Activated naive CD4-positive, alpha-beta T cell treated with anti-CD3 and anti-CD28 coated beads, Interleukin-2, amount 10 ng/mL, durations not matched to agents 7 days and 5 days (primary cell): ENCODE measurements at regions not wholly inside any gene's neighbourhood (a gene's known extent, or its start where the extent isn't known, plus 50 kb on each side); places are given as distances from the start of the nearest gene placed in this dataset.

Experiments
- CTCF ChIA-PET: fragments of 350-600 bp; sonication (Branson Sonifier 250); formaldehyde crosslinking; loops from one replicate; lab custom pipeline; 2021; ENCODE audit warnings: antibody characterized with exemption; lab: Charles Lee
- DNase-seq: peaks from one replicate; pipeline ENCODE4 v3.0.0-alpha.2; 2020
- H3K27ac Mint-ChIP-seq: one replicate; pipeline ENCODE4 v1.8.0; 2021; ENCODE audit warnings: mild to moderate bottlenecking, moderate library complexity, mixed read lengths
- H3K27me3 Mint-ChIP-seq: one replicate; pipeline ENCODE4 v1.8.0; 2021; ENCODE audit warnings: mild to moderate bottlenecking, mixed read lengths
- H3K36me3 Mint-ChIP-seq: one replicate; pipeline ENCODE4 v1.8.0; 2021; ENCODE audit warnings: mixed read lengths
- H3K4me1 Mint-ChIP-seq: one replicate; pipeline ENCODE4 v1.8.0; 2021; ENCODE audit warnings: mixed read lengths
- H3K4me3 Mint-ChIP-seq: one replicate; pipeline ENCODE4 v1.8.0; 2021; ENCODE audit warnings: mild to moderate bottlenecking, moderate library complexity, mixed read lengths
- H3K9me3 Mint-ChIP-seq: one replicate; pipeline ENCODE4 v1.8.0; 2021; ENCODE audit warnings: mixed read lengths

DNA sequence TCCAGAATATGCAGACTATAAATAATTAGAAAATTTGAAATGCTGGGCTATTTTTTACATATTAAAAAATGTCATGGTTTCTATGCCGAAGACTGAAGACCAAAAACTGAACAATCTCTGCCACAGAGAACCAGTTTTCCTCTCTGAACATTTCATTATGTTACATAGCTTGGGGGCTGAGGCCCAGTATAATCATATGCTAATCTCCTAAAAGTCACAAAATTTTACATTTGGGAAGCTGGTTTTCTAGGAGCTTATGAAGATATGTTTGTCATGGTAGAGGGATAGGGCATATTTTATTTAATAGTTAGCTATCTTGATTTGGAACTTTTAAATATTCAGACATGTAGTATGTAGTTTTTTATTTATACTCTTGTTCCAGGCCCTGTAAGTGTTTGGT lies 167.8 kb downstream of the GPAT3 start:
- no peaks in the 10 kb centered on the region for H3K4me1 Mint-ChIP-seq
- H3K36me3 Mint-ChIP-seq: no peaks in the 10 kb centered on the region
- peaks cover 3% of the 10 kb centered on the region for H3K27me3 Mint-ChIP-seq
- CTCF ChIA-PET: no interaction called here
- peaks cover 5% of the 10 kb centered on the region for H3K9me3 Mint-ChIP-seq
- no peak overlapping the region for H3K27ac Mint-ChIP-seq
- no peak overlapping the region for H3K4me3 Mint-ChIP-seq
- no peak for DNase-seq

DNA sequence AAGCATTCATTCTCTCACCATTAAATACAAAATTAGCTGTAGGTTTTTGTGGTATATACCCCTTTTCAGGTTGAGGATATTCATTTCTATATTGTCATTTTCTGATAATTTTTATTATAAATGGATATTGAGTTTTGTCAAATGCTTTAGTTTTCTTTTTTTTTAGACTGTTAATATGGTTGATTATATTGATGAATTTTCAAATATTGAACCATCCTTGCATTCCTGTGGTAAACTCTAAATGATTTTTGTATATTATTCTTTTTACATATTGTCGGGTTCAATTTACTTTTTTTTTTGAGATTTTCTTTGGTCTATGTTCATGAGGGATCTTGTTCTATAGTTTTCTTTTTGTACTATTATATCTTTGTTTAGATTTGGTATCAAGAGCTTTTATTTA lies 165.1 kb downstream of the GPAT3 start:
- no peaks in the 10 kb centered on the region for H3K27me3 Mint-ChIP-seq

DNA sequence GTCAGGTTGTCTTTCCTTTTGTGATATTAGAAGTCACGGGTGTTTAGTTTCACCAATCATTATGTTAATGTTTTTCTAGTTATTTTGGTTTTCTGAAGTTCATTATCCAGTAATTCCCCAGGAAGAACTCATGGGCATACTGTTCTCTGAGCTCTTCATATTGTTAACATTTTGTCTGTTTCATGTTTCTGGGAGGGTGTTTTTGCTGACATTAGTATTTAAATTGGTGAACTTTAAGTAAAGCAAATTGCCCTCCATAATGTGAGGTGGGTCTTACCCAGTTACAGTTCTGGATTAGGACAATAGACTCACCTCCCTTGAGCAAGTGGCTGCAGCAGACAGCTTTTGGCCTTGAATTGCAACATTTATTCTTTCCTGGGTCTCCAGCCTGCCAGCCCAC lies 163.4 kb downstream of the GPAT3 start:
- Mint-ChIP-seq H3K9me3 (peaks cover 5% of the 10 kb centered on the region), H3K4me1 (no peaks in the 10 kb centered on the region), H3K27me3 (no peaks in the 10 kb centered on the region), H3K4me3 (no peak overlapping the region), H3K27ac (no peak overlapping the region), H3K36me3 (no peaks in the 10 kb centered on the region)
- CTCF ChIA-PET: no interaction called here
- no peak for DNase-seq

More for the DNA sequence above, 165.1 kb downstream of the GPAT3 start:
- Mint-ChIP-seq H3K9me3 (peaks cover 5% of the 10 kb centered on the region), H3K4me1 (no peaks in the 10 kb centered on the region), H3K4me3 (no peak overlapping the region), H3K27ac (no peak overlapping the region), H3K36me3 (no peaks in the 10 kb centered on the region)
- CTCF ChIA-PET: no interaction called here
- no peak for DNase-seq

DNA sequence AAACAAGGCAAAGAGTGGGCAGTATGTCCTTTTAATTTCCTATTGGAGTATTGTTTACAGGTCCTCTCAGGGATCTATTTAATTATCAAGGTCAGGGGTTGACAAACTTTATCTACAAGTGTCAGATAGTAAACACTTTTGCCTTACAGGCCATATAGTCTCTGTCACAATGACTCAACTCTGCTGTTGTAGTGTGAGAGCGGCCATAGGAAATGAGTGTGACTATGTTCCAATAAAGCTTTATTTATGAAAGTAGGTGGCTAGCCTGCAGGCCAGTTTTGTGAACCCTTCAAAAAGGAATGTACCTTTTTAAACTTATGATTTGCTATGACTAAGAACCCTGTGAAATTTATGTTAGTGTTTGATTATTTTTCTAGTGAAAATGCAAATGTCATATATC lies 156.1 kb downstream of the GPAT3 start:
- no peaks in the 10 kb centered on the region for H3K4me1 Mint-ChIP-seq
- no peaks in the 10 kb centered on the region for H3K9me3 Mint-ChIP-seq
- CTCF ChIA-PET: interaction anchor here (1.1 kb wide), 1 partner anchor 21 kb away, joined by 3 read pairs; no protein-coding TSS in a partner anchor
- no peaks in the 10 kb centered on the region for H3K27me3 Mint-ChIP-seq
- H3K36me3 Mint-ChIP-seq: no peaks in the 10 kb centered on the region
- no peak overlapping the region for H3K4me3 Mint-ChIP-seq
- no peak overlapping the region for H3K27ac Mint-ChIP-seq
- no peak for DNase-seq

DNA sequence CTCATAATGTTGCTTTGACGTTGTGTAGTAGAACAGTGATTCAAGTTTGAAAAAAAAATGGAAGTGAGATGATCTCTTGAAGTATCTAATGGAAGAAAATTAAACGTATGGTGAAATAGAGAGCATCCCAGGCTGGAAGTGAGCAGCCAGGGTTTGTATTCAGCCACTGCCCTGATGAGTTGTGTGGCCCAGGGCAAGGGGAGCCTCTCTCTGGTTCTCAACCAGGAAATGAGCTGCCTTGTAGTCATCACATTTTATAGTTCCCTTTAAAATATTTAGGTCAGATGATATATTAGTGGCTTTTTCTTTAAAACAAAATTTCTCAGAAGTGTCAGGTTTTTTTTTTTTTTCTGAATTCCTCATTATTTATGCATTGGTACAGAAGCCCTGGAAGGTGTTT lies 150.3 kb downstream of the GPAT3 start:
- Mint-ChIP-seq H3K9me3 (no peaks in the 10 kb centered on the region), H3K27me3 (no peaks in the 10 kb centered on the region), H3K4me3 (no peak overlapping the region), H3K36me3 (no peaks in the 10 kb centered on the region), H3K27ac (no peak overlapping the region), H3K4me1 (no peaks in the 10 kb centered on the region)
- no peak for DNase-seq
- CTCF ChIA-PET: no interaction called here

DNA sequence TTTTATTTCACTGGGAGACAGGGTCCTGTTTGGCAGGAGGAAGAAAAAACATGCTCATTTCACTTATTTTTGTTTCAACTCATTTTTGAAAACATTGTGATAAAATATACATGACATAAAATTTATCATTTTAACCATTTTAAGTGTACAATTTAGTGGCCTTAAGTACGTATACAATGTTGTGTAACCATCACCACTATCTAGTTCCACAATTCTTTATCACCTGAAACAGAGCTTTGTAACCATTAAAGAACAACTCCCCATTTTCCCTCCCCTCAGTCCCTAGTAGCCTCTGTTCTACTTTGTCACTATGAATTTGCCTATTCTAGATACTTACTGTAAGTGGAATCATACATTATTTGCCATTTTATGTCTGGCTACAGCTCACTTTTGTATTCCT lies 143.8 kb downstream of the GPAT3 start:
- no peaks in the 10 kb centered on the region for H3K36me3 Mint-ChIP-seq
- no peak for DNase-seq
- peaks cover 16% of the 10 kb centered on the region for H3K27me3 Mint-ChIP-seq
- CTCF ChIA-PET: no interaction called here
- H3K4me1 Mint-ChIP-seq: no peaks in the 10 kb centered on the region
- H3K27ac Mint-ChIP-seq: no peak overlapping the region
- H3K9me3 Mint-ChIP-seq: no peaks in the 10 kb centered on the region
- H3K4me3 Mint-ChIP-seq: no peak overlapping the region

DNA sequence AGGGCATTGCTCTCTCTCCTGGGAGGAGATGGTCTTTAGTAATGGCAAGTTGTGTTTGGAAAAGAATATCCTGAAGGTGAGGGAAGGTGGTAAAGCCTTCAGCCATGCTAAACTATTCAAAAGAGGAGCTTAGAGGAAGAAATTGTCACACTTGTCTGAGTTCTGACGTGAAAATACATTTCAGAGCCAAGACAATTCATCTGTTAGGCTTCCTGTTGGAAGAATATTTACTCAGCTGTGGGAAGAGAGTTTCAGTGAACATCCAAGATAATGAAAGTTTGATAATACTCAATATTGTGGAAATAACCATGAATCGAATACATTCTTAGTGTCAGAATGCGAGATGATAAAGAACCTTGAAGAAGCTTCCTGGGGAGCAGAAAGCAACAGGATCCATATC lies 143.3 kb downstream of the GPAT3 start:
- Mint-ChIP-seq H3K27ac (no peak overlapping the region), H3K4me3 (no peak overlapping the region), H3K27me3 (peaks cover 18% of the 10 kb centered on the region), H3K9me3 (no peaks in the 10 kb centered on the region), H3K4me1 (no peaks in the 10 kb centered on the region), H3K36me3 (no peaks in the 10 kb centered on the region)
- no peak for DNase-seq
- CTCF ChIA-PET: no interaction called here

DNA sequence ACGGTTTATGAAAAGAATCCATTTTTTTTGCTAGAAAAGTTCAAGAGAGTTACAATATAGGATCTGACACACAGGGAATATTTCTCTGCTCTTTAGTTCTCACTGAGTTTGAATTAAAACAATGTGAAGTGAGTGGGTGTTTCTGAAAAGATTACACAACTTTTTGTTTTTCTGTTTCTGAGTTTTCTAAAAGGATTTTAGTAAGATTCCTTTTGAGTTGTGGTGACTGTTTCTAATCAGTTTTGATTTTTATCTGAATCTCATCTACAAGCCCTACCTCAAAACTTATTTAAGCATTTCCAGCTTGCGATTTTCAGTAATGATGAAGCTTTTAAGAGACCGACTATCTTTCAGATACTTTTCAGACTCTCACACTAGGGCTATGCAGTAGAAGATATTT lies 141.7 kb downstream of the GPAT3 start:
- Mint-ChIP-seq H3K36me3 (no peaks in the 10 kb centered on the region), H3K27ac (no peak overlapping the region), H3K27me3 (peaks cover 18% of the 10 kb centered on the region), H3K9me3 (no peaks in the 10 kb centered on the region), H3K4me3 (no peak overlapping the region), H3K4me1 (no peaks in the 10 kb centered on the region)
- CTCF ChIA-PET: interaction anchor here (0.7 kb wide), 1 partner anchor 1693 kb away, joined by 3 read pairs; no protein-coding TSS in a partner anchor
- no peak for DNase-seq

DNA sequence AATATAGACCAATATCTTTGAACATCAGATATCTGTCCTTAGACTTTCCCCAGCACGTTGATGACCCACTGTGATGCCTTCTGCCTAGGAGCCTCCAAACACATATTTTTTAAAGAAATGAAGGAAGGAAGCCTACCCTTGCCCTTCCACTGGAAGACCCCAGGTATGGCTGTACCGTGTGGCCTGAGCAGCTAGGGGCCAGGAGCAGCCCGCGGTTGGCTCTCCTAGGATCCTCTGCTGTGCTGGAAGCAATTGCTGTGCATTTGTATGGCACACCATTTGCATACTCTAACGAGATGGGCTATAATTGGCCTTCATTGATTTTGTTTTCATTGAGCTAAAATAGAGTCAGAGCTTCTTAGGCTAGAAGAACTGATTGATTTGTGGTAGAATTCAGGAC lies 128.8 kb downstream of the GPAT3 start:
- DNase-seq: no peak
- Mint-ChIP-seq H3K27ac (no peak overlapping the region), H3K36me3 (no peaks in the 10 kb centered on the region), H3K27me3 (peaks cover 3% of the 10 kb centered on the region), H3K4me3 (no peak overlapping the region), H3K4me1 (peaks cover 7% of the 10 kb centered on the region), H3K9me3 (no peaks in the 10 kb centered on the region)
- CTCF ChIA-PET: no interaction called here

DNA sequence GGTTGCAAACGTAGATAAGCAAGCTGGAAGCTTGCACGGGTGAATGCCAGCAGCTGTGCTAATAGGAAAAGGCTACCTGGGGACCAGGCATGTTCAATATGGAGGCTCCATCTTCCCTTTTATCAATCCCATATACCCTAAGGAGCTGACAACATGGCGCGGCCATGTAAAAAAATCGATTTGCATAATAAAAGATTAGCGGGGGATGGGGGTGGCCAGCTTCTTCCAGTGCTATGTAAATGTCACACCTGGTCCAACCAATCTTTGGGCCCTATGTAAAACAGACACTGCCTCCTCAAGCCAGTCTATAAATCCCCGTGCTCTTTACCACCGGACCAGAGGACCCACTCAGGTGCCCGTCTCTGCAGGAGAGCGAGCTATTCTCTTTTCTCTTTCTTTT lies 128.2 kb downstream of the GPAT3 start:
- Mint-ChIP-seq H3K27me3 (peaks cover 3% of the 10 kb centered on the region), H3K27ac (no peak overlapping the region), H3K9me3 (no peaks in the 10 kb centered on the region), H3K4me3 (no peak overlapping the region), H3K4me1 (peaks cover 7% of the 10 kb centered on the region), H3K36me3 (no peaks in the 10 kb centered on the region)
- no peak for DNase-seq
- CTCF ChIA-PET: no interaction called here

DNA sequence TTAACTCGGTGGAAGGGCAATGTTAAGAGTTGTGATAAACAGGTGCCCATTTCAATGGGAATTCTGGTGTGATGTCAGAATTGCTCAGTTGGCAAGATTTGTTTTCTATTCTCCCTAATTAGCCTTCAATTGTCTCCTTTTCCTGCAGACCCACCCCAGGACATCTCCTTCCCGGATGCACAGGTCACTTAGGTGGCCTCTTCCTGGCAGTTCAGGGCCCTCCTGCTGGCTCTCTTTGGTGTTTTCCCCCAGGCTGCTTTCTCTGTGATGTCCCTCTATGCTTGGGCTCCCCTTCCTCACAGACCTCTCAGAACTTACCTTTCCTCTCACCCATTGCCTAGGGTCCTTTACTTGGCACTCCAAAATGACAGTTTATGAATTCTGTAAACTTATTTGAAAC lies 126.3 kb downstream of the GPAT3 start:
- DNase-seq: no peak
- H3K27ac Mint-ChIP-seq: no peak overlapping the region
- no peaks in the 10 kb centered on the region for H3K9me3 Mint-ChIP-seq
- CTCF ChIA-PET: no interaction called here
- peaks cover 3% of the 10 kb centered on the region for H3K27me3 Mint-ChIP-seq
- peaks cover 7% of the 10 kb centered on the region for H3K4me1 Mint-ChIP-seq
- no peaks in the 10 kb centered on the region for H3K36me3 Mint-ChIP-seq
- H3K4me3 Mint-ChIP-seq: no peak overlapping the region

DNA sequence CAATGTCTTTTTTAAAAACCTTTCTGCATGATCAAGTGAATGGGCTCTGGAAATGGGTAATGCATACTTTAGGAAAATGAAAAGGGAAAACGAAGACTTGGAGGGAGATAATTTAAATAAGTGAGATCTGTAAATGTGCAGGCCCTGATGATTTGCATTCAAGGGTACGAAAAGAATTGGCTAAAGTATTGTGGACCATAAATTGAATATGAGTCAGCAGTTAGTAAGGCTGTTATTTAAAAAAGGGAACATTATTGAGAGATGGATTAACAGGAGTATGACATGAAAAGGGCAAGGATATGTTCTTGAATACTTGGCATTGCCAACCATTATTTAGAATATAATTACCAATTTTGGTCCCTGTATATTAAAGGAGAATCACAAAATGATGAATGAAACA lies 125.5 kb downstream of the GPAT3 start:
- Mint-ChIP-seq H3K4me1 (peaks cover 7% of the 10 kb centered on the region), H3K27me3 (peaks cover 3% of the 10 kb centered on the region)

DNA sequence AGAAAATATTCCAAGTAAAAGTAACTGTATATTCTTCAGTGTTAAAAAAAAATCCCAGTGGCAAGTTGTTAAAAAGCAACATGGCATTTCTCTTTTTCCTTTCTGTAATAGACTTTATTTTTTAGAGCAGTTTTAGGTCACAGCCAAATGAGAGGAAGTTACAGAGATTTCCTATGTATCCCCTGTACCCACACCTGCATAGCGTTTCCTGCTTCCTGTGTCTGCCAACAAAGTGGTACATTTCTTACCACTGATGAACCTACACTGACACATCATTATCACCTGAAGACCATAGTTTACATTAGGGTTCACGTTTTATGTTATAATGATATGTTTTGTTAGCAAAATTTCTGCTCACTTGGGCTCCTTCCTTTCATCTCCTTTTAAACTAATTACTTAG lies 124.7 kb downstream of the GPAT3 start:
- Mint-ChIP-seq H3K27ac (no peak overlapping the region), H3K9me3 (no peaks in the 10 kb centered on the region), H3K36me3 (no peaks in the 10 kb centered on the region), H3K4me3 (no peak overlapping the region), H3K4me1 (peaks cover 7% of the 10 kb centered on the region), H3K27me3 (peaks cover 3% of the 10 kb centered on the region)
- no peak for DNase-seq
- CTCF ChIA-PET: no interaction called here

More for the DNA sequence above, 125.5 kb downstream of the GPAT3 start:
- CTCF ChIA-PET: no interaction called here
- H3K36me3 Mint-ChIP-seq: no peaks in the 10 kb centered on the region
- H3K27ac Mint-ChIP-seq: no peak overlapping the region
- H3K4me3 Mint-ChIP-seq: no peak overlapping the region
- H3K9me3 Mint-ChIP-seq: no peaks in the 10 kb centered on the region
- no peak for DNase-seq

DNA sequence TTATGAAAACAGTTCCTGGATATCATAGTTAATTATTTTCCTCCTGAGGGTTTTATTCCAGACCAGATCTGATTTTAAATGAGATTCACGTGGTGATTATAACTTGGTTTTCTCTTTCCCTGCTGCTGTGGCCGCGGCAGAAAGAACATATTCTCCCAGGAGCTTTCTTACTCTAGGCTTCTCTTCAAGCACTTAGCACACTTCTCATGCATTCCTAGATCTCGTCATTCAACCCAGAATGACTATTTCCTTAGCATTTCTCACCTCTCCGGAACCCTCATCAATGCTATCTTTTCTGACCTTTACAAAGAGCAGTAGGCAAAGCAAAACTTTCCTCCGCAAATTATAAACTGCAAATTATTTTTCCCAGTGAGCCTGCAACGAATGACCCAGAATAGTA lies 122.9 kb downstream of the GPAT3 start:
- Mint-ChIP-seq H3K27ac (no peak overlapping the region), H3K36me3 (no peaks in the 10 kb centered on the region), H3K27me3 (peaks cover 3% of the 10 kb centered on the region), H3K4me1 (peaks cover 7% of the 10 kb centered on the region), H3K9me3 (no peaks in the 10 kb centered on the region), H3K4me3 (no peak overlapping the region)
- CTCF ChIA-PET: no interaction called here
- no peak for DNase-seq

DNA sequence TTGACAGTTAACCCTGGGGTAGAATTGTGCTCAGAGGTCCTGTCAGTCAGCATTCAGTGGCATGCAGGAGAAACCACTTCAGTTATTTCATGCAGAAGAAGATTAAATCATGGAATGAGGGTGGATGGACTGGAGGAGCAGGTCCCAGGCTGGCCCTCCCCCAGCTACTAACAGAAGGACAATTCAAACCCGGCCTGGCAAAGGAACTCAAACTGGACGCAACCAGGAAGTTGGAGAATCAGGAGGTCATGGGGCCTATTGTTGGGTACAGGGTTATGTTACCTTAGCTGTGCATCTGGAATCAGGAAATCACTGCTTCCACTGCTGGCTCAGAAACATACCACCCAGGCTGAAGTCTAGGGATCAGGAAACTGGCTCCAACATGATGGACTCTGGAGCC lies 121.4 kb downstream of the GPAT3 start:
- CTCF ChIA-PET: interaction anchor here (1.1 kb wide), 1 partner anchor 11 kb away, joined by 3 read pairs; no protein-coding TSS in a partner anchor
- Mint-ChIP-seq H3K9me3 (no peaks in the 10 kb centered on the region), H3K36me3 (no peaks in the 10 kb centered on the region), H3K27me3 (peaks cover 2% of the 10 kb centered on the region), H3K4me1 (peaks cover 7% of the 10 kb centered on the region), H3K4me3 (no peak overlapping the region), H3K27ac (no peak overlapping the region)
- DNase-seq: no peak
